AG04450 (cell line): ENCODE measurements at regions not wholly inside any gene's neighbourhood (a gene's known extent, or its start where the extent isn't known, plus 50 kb on each side); places are given as distances from the start of the nearest gene placed in this dataset.
"Not testable (repeated sequence)": the region's sequence is repeated elsewhere in the genome, so short reads cannot be mapped to it uniquely, and the experiment has no call there.

ENCODE experiments used
- CTCF ChIA-PET: fragments of 300-600, 350-600 bp; formaldehyde crosslinking; extraction: SDS; loops from one replicate; lab custom pipeline; 2022; ENCODE audit warnings: antibody characterized with exemption, inconsistent platforms; lab: Charles Lee
- POLR2A ChIA-PET: fragments of 350-600 bp; formaldehyde crosslinking; extraction: SDS; loops from one replicate; lab custom pipeline; 2021; ENCODE audit warnings: antibody characterized with exemption, inconsistent platforms; lab: Yijun Ruan, JAX
- DNase-seq: peaks from one replicate; pipeline ENCODE4 v3.0.0-alpha.2; 2011; ENCODE audit warnings: low read depth, low spot score
- H3K27ac ChIP-seq: one replicate; pipeline ENCODE4 v1.5.1; 2012; ENCODE audit warnings: low read depth, low read length, control low read depth
- H3K27me3 ChIP-seq: one replicate; pipeline ENCODE4 v1.6.0; 2012; ENCODE audit warnings: low read length; ENCODE audit not compliant: control insufficient read depth, insufficient read depth
- H3K4me3 ChIP-seq: 2 replicates; pipeline ENCODE4 v1.5.1; 2011; ENCODE audit warnings: mild to moderate bottlenecking, low read depth, low read length, control low read depth
- H3K9me3 ChIP-seq: 2 replicates; pipeline ENCODE4 v1.5.1; 2012; ENCODE audit warnings: low read length; ENCODE audit not compliant: control insufficient read depth, insufficient read depth
- TF ChIP-seq, protein P1 (sequence below): IDR thresholded peaks from 2 replicates; pipeline ENCODE4 v1.5.1; 2011; ENCODE audit warnings: low read depth, low read length, control low read depth, inconsistent platforms

DNA sequence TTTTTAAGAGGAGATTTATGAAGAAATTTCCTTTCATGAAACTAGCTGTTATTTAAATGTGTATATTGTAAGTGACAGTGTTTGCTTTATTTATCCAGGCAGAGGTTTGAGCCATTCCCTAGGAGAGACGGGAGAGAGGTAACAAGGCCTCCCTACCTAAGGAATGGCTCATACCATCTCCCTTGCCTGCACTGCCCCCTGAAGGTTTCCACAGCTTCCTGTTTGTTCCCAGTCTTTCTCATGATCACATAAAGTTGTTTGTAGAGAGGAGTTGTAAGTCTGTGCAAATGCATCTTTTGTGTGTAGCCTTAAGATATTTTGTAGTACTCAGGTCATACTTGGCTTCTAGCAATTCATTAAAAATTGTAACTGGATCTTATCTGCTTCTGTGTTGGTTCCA, 1504.5 kb upstream of the PCDH10 start:
- no peaks in the 10 kb centered on the region for H3K27me3 ChIP-seq
- H3K4me3 ChIP-seq, result no peak overlapping the region
- DNase-seq, result no peak
- no peak overlapping the region for H3K27ac ChIP-seq
- POLR2A ChIA-PET, result no interaction called here
- H3K9me3 ChIP-seq, result no peaks in the 10 kb centered on the region
- TF ChIP-seq, protein P1, sequence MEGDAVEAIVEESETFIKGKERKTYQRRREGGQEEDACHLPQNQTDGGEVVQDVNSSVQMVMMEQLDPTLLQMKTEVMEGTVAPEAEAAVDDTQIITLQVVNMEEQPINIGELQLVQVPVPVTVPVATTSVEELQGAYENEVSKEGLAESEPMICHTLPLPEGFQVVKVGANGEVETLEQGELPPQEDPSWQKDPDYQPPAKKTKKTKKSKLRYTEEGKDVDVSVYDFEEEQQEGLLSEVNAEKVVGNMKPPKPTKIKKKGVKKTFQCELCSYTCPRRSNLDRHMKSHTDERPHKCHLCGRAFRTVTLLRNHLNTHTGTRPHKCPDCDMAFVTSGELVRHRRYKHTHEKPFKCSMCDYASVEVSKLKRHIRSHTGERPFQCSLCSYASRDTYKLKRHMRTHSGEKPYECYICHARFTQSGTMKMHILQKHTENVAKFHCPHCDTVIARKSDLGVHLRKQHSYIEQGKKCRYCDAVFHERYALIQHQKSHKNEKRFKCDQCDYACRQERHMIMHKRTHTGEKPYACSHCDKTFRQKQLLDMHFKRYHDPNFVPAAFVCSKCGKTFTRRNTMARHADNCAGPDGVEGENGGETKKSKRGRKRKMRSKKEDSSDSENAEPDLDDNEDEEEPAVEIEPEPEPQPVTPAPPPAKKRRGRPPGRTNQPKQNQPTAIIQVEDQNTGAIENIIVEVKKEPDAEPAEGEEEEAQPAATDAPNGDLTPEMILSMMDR, result peak; percentile 69
- CTCF ChIA-PET, result interaction anchor here (0.6 to 1.7 kb wide), 6 partner anchors 10 to 1284 kb away, joined by 3 to 4 read pairs (median 4); no protein-coding TSS in a partner anchor

DNA sequence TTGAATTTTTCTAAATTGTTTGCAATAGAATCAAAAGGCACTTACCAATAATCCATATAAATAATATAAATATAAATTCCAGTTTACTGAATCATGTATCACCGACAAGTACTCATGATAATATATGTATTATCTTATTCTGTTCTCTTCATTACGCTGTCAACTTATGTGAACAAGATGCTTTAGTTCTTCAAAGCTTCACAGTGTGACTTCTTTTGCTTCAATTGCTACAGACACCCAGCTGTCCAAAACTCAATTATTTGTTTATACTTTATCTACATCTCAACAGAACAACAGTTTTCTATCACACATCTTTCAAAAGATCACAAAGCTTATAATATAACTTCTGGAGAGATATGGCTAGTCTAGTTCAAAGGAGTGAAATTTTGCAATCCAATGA, 1499.9 kb upstream of the PCDH10 start:
- H3K27ac ChIP-seq, result no peak overlapping the region
- ChIA-PET CTCF (no interaction called here), POLR2A (no interaction called here)
- H3K4me3 ChIP-seq, result no peak overlapping the region
- no peaks in the 10 kb centered on the region for H3K27me3 ChIP-seq
- no peaks in the 10 kb centered on the region for H3K9me3 ChIP-seq
- TF ChIP-seq, protein P1, result no peak
- no peak for DNase-seq

DNA sequence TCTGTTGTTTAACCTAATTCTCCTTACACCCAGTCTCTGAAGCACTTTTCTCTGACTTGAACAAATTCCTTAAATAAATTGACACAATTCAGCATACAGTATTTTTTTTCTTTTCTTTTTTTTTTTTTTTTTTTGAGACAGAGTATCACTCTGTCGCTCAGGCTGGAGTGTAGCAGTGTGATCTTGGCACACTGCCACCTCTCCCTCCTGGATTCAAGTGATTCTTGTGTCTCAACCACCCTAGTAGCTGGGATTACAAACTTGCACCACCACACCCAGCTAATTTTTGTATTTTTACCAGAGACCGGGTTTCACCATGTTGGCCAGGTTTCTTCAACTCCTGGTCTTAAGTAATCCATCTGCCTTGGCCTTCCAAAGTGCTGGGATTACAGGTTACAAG, 1498.1 kb upstream of the PCDH10 start:
- Histone ChIP-seq H3K4me3 (no peak overlapping the region), H3K9me3 (no peaks in the 10 kb centered on the region), H3K27ac (no peak overlapping the region), H3K27me3 (no peaks in the 10 kb centered on the region)
- POLR2A ChIA-PET, result no interaction called here
- TF ChIP-seq, protein P1, result no peak
- CTCF ChIA-PET, result no interaction called here
- DNase-seq, result no peak

DNA sequence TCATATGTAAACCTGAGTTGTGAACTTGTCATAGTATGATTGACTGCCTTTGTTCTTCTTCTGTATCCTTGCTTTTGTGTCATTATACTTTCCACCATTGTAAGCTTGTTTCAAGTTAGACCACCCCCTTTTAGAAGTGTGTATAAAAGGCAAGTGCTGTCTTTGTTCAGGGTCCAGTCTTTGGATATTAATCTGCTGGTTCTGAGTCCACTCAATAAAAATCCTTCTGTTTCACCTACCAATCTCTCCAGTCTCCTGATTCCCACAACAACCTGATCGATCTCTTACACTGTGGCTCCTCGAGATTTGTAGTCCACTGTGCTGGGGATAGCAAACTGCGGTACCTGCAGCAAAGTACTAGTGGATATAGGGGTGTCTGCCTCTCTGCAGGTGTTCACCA, 1465.8 kb upstream of the PCDH10 start:
- H3K27ac ChIP-seq, DNase-seq, H3K27me3 ChIP-seq, POLR2A ChIA-PET, H3K4me3 ChIP-seq, H3K9me3 ChIP-seq, CTCF ChIA-PET: not testable (repeated sequence)

DNA sequence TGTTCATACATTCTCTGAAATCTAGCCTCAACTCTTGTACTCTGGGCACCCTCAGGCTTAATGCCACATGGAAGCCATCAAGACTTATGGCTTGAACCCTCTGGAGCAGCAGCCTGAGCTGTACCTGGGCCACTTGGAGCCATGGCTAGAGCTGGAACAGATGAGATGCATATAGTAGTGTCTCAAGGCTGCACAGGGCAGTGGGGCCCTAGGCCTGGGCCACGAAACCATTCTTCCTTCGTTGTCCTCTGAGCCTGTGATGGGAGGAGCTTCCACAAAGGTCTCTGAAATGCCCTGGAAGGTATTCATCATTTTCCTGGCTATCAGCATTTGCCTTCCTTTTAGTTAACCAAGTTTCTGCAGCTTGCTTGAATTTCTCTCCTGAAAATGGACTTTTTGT, 1427.2 kb upstream of the PCDH10 start:
- Histone ChIP-seq H3K4me3 (no peak overlapping the region), H3K27me3 (no peaks in the 10 kb centered on the region), H3K9me3 (peaks cover 14% of the 10 kb centered on the region; the same call in 1 of the 2 replicates), H3K27ac (no peak overlapping the region)
- no peak for DNase-seq
- ChIA-PET CTCF (no interaction called here), POLR2A (no interaction called here)
- TF ChIP-seq, protein P1, result no peak

DNA sequence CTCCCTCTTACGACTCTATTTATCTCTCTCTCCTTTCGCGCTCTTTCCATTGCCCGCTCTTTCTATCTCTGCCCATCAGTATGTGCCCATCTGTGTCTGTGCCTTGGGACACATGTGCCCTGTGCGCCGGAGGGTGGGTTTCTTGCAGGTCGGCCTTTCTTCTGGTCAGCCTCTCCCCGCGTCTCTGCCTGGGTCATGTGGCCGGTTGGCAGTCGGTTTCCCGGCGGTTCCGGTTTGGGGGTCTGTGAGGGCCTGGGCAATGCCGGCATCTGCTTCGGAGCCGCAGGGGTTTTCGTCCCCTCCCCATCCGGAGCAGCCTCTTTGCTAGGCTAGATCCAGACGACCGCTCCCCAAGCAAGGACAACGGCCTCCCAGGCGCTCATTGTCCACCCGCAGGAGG, 1426.0 kb upstream of the PCDH10 start:
- H3K27ac ChIP-seq, DNase-seq, H3K4me3 ChIP-seq, POLR2A ChIA-PET, H3K27me3 ChIP-seq, CTCF ChIA-PET: not testable (repeated sequence)
- peaks cover 22% of the 10 kb centered on the region; the same call in 1 of the 2 replicates for H3K9me3 ChIP-seq

DNA sequence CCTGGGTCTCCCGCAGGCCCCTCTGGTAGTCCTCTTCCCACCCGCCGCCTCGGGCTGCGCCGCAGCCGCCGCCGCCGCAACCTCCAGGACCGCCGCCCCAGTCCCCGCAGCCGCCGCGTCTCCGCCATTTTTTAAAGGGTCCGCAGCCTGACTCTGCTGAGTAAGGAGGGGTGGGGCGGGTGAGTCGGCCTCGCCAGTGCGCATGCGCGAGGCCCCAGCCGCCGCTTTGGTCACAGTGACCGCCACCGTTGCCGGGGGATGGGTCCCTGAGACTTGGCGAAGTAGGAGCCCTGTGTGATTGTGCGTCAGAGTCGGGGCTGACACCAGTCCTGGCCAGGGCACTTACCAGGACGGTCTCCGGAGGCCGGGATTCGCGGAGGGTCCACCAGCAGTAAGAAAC, 1424.2 kb upstream of the PCDH10 start:
- H3K4me3 ChIP-seq, DNase-seq, H3K27me3 ChIP-seq, H3K27ac ChIP-seq, POLR2A ChIA-PET, CTCF ChIA-PET: not testable (repeated sequence)
- H3K9me3 ChIP-seq, result peaks cover 38% of the 10 kb centered on the region

DNA sequence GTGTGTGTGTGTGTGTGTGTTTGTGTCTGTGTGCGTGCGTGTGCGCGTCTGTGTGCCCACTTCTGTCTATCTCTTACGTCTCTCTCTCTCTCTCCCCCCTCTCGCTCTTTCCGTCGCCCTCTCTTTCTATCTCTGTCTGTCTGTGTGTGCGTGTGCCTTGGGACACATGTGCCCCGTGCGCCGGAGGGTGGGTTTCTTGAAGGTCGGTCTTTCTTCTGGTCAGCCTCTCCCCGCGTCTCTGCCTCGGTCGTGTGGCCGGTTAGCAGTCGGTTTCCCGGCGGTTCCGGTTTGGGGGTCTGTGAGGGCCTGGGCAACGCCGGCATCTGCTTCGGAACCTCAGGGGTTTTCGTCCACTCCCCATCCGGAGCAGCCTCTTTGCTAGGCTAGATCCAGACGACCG, 1423.6 kb upstream of the PCDH10 start:
- peaks cover 41% of the 10 kb centered on the region for H3K9me3 ChIP-seq
- H3K27ac ChIP-seq, H3K4me3 ChIP-seq, DNase-seq, POLR2A ChIA-PET, CTCF ChIA-PET, H3K27me3 ChIP-seq: not testable (repeated sequence)

DNA sequence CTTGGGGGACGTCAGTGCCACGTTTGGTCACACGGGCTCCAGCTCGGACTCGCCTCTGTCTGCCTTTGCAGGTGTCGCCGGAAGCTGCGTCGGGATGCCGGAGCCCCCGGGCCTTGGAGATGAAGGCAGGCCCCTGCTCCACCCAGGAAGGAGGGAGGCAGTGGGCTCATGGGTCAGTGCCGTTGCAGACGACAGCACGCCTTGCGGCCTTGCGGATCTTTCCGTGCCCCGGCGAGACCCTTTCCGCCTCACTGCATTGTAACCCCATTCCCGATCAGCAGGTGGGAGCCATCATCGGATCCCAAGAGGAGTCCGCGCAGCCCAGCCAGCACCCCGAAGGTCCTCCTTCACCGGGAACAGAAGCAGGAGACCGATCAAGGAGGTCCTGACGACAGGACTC, 1422.2 kb upstream of the PCDH10 start:
- H3K4me3 ChIP-seq, DNase-seq, H3K27ac ChIP-seq, CTCF ChIA-PET, POLR2A ChIA-PET, H3K27me3 ChIP-seq: not testable (repeated sequence)
- H3K9me3 ChIP-seq, result peaks cover 45% of the 10 kb centered on the region
